ENCODE measurements at regions not wholly inside any gene's neighbourhood (a gene's known extent, or its start where the extent isn't known, plus 50 kb on each side); places are given as distances from the start of the nearest gene placed in this dataset.

- TF ChIP-seq CTCF (conservative IDR thresholded peaks at IDR 0.05; ENCODE audit: low read depth in 2 of 2) (no peak), EZH2phosphoT487 (IDR thresholded peaks at IDR 0.05; ENCODE audit: unreplicated experiment) (no peak), POLR2AphosphoS5 (IDR thresholded peaks at IDR 0.05; ENCODE audit: low read depth) (no peak), ETS1 (IDR thresholded peaks at IDR 0.05) (no peak), EZH2 (IDR thresholded peaks at IDR 0.05; ENCODE audit: low read depth, unreplicated experiment) (no peak), JUNB (IDR thresholded peaks at IDR 0.05; ENCODE audit: unreplicated experiment) (no peak), ZNF462 (CRISPR knock-in tag; IDR thresholded peaks at IDR 0.05) (no peak), REST (IDR thresholded peaks at IDR 0.05; ENCODE audit: unreplicated experiment) (no peak), CREB1 (CRISPR knock-in tag; IDR thresholded peaks at IDR 0.05; ENCODE audit: low read depth) (no peak)
Observed at GRCh38 chr1:245008761-245009160, 144.4 kb upstream of the HNRNPU start.
